ENCODE measurements at regions not wholly inside any gene's neighbourhood (a gene's known extent, or its start where the extent isn't known, plus 50 kb on each side); places are given as distances from the start of the nearest gene placed in this dataset.

DNA sequence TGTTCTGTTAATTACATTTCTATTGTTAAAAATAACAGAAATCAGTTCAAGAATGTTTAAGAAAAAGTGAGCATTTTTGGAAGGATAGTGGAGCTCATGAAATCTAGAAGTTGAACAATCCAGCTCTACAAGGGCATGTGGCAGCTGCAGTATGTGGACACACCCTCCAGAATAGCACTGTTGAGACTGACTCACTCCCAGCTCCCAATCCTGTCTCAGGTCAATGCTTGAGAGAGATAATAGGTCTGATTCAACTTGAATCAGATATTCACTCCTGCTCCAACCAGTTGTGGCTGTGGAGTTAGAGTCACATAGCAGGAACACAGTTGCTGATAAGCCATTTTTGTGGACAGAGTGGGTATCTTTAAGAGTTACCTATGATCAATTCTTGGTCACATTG lies 113.0 kb upstream of the NTF3 start:
- TF ChIP-seq, protein P1, sequence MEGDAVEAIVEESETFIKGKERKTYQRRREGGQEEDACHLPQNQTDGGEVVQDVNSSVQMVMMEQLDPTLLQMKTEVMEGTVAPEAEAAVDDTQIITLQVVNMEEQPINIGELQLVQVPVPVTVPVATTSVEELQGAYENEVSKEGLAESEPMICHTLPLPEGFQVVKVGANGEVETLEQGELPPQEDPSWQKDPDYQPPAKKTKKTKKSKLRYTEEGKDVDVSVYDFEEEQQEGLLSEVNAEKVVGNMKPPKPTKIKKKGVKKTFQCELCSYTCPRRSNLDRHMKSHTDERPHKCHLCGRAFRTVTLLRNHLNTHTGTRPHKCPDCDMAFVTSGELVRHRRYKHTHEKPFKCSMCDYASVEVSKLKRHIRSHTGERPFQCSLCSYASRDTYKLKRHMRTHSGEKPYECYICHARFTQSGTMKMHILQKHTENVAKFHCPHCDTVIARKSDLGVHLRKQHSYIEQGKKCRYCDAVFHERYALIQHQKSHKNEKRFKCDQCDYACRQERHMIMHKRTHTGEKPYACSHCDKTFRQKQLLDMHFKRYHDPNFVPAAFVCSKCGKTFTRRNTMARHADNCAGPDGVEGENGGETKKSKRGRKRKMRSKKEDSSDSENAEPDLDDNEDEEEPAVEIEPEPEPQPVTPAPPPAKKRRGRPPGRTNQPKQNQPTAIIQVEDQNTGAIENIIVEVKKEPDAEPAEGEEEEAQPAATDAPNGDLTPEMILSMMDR (IDR thresholded peaks at IDR 0.05): no peak
- TF ChIP-seq POLR2A (IDR thresholded peaks at IDR 0.05): no peak
